ENCODE measurements at regions not wholly inside any gene's neighbourhood (a gene's known extent, or its start where the extent isn't known, plus 50 kb on each side); places are given as distances from the start of the nearest gene placed in this dataset.

- no peak for TF ChIP-seq CTCF (IDR thresholded peaks at IDR 0.05)
- no peak for TF ChIP-seq POLR2A (IDR thresholded peaks at IDR 0.05)
Measured at GRCh38 chr7:98526059-98526458, 91.0 kb upstream of the NPTX2 start.
